ENCODE measurements at regions not wholly inside any gene's neighbourhood (a gene's known extent, or its start where the extent isn't known, plus 50 kb on each side); places are given as distances from the start of the nearest gene placed in this dataset.

DNA sequence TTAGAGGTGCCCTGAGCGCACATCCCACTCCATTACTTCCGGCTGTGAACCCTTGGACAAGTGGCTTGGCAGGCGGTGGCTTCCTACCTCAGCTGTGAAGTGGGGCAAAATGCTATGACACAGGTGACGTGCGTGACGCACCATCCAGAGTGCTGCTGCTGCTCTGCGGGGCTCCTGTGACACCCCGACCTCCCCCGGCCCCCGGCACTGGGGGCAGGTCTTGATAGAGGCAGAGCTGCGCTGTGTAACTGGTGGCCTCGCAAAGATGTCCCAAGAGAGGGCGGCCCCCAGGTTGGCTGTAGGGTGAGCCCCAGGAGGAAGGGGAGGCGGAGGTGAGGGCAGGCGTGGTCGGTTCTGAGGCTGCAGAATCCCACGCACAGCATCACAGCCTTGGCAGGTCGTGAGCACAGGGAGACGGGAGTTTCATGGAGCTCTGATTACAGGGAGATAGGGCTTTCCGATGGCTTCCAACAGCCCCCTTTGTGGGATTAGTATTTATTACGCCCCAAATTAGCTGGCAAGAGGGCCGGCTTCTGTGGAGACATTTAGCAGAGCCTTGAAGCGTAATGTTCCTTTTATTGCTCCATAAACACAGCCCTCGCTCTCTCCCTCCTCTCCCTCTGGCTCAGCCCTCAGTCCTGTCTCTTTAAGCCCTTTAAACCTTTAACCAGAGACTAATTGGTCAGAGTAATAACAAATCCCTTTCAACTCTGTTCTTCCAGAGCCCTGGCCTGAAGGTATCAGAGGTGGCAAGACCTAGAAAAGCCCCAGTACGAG is 328.1 kb downstream of the C16orf95 start:
- no peak for DNase-seq (ENCODE audit: low read depth in 2 of 2, low spot score in 1 of 2)

DNA sequence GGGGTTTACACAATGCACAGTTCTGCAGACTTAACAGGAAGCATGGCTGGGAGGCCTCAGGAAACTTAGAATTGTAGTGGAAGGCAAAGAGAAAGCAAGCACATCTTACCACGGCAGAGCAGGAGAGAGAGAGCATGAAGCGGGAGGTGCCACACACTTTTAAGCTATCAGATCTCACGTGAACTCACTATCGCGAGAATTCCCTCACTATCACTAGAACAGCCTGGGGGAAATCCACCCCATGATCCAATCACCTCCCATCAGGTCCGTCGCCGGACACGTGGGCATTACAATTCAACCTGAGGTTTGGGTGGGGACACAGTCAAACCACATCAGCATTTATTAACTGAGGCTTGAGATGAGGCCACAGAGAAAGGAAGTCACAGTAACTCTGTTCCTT is 326.7 kb downstream of the C16orf95 start:
- no peak for DNase-seq (ENCODE audit: low read depth in 2 of 2, low spot score in 1 of 2)

DNA sequence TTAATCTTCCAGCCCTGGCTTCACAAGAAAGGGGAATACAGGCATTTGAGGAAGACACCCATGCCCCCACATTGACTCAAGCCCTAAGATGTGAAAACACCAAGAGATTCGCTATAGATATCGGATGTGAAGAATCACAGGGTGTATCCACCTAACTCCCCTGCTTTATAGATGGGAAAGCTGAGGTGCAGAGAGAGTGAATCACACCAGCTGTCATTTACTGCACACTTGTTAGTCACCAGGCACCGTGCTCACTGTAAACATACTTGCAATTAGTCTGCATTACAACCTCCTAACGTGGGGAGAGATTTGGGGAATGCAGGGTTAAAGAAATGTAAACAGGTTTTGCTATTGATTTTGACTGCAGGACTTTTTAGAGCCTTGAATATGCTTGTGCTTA is 325.5 kb downstream of the C16orf95 start:
- no peak for DNase-seq (ENCODE audit: low read depth in 2 of 2, low spot score in 1 of 2)

DNA sequence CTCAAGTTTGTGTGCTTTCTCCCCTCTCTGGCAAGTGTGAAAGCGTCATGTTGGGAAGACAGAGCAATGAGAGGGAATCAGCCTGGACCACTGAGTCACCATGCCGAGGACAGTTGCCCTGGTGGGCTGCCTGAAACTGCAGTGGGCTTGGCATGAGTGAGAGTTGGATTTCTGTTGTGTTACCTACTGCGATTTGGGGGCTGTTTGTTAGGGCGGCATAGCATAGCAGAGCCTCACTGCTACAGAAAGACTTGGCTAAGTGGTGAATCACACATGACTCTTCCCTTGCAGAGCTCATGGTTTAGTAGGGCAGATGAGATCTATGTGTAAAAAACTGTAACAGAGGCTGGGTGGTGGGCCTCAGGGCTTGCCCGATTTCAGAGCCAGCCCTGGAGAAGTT is 324.6 kb downstream of the C16orf95 start:
- no peak for DNase-seq (ENCODE audit: low read depth in 2 of 2, low spot score in 1 of 2)

DNA sequence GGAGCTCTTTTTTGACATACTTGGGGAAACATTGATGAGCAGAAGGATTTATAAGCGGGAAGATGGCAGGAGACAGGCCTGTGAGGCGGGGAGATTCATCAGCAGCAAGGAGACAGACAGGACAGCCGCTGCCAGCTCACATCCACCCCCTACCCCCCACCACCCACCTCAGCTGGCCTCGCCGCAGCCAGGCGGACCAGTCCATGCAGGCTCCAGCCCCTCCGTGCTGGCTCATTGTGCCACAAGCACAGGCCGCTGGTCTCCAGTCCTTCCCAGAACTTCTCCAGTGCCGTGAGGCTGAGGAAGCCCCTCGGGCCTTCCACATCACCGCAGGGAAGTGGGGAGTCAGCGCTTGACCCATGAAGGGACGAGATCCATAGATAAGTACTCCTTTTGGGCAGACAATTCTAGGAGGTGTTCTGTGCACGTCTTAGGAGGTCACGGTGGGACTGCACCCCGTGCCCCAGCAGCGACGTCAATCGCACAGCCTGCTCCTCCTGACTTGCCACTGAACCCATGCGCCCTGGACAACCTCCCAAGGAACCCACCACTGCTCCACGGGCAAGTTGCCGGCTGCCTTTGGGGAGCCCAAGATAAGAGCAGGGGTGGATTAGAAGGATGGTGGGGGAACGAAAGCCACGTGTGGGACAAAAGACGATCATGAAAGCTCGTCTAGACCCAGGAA is 323.6 kb downstream of the C16orf95 start:
- no peak for DNase-seq (ENCODE audit: low read depth in 2 of 2, low spot score in 1 of 2)

DNA sequence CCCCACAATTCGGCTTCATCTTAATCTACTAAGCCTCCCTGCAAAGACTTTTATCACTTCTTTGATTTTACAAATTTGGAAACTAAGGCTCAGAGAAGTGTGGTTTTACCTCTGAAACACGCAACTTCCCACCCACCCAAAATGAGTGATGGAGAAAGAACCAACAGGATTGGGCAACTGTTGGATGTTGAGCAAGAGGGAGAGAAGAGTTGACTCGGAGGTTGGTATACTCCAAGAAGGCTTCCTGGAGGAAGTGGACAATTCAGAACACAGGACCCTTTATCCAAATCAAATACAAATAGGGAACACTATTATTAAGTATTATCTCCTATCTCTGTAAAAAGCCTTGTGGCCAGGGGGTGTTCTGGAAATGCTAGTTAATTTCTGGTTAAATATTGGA is 323.0 kb downstream of the C16orf95 start:
- DNase-seq (ENCODE audit: low read depth in 2 of 2, low spot score in 1 of 2) = no peak

DNA sequence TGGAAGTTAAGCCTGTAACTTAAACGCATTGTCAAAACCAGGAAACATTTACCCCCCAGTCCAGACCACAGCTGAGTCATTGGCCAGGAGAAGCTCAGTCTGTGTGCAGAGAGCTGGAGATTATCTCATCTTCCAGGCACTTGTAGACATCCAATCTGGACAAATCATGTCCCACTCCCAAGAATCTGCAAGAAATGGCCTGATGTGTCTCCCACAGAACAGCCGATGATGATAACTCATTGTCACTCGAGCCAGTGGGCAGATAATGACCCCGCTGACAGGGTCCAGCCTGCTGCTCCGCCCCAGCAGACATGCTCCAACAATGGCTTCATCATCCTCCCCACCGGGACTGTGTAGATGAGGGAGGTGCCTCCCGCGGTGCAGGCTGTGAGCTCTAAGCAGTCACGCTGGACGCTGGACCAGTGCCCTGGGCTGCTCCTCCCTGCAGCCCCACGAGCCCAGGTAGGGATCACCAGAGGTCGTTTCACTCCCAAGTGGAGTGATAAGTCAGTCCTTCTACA is 322.5 kb downstream of the C16orf95 start:
- no peak for DNase-seq (ENCODE audit: low read depth in 2 of 2, low spot score in 1 of 2)

DNA sequence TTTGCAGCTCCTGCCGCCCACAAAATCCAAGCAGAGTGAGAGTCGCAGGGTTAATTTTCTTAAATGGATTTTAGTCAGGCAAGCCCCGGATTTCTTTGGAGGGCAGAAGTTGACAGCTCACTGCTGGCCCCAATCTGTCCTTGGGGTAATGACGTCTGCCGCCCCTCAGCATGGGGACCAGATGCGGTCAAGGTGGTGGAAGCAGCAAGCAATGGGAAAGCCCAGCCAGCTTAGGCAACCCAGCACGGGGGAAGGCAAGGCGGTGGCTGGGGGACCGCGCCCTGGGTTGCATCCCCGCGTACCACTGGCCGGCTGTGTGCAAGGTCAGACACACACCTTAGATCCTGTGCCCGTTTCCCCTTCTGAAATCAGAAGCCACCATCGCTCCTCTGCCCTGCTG is 321.7 kb downstream of the C16orf95 start:
- DNase-seq (ENCODE audit: low read depth in 2 of 2, low spot score in 1 of 2) = no peak

DNA sequence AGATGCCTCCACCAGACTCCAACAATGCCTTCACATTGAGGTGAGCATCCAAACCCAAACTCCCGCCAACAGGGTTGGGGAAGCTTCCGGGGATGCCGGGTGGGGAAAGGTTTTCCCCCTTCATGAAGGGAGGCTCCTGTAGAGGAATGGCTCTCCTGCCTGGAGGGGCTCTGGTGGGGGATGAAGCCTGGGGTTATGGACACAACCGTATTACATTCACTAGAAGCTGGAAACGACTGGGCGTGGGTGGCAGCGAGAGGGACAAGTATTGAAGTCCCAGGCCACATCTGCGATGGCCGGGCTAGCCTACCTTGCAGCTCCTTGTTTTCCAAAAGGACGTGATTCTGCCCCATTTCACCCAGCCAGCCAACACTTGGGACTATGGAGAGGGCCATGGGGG is 321.1 kb downstream of the C16orf95 start:
- no peak for DNase-seq (ENCODE audit: low read depth in 2 of 2, low spot score in 1 of 2)

DNA sequence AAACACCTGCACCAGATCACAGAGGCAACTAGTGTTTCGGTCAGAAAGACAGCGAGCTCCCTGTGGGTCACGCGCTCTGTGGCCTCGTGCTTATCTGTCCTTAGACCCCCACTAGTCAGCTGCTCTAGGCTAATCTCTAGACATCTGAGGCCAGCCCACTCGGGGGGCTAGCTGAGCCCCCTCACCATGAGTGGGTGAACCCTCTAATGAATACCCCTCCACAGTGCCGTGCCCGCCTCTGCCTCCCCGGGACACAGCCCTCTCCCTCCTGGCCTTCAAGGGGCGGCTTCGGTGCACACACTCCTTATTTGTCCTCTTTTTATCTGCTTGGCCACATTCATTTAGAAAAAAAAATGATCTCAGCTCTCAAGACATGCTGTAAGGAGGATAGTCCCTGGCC is 320.1 kb downstream of the C16orf95 start:
- no peak for DNase-seq (ENCODE audit: low read depth in 2 of 2, low spot score in 1 of 2)

DNA sequence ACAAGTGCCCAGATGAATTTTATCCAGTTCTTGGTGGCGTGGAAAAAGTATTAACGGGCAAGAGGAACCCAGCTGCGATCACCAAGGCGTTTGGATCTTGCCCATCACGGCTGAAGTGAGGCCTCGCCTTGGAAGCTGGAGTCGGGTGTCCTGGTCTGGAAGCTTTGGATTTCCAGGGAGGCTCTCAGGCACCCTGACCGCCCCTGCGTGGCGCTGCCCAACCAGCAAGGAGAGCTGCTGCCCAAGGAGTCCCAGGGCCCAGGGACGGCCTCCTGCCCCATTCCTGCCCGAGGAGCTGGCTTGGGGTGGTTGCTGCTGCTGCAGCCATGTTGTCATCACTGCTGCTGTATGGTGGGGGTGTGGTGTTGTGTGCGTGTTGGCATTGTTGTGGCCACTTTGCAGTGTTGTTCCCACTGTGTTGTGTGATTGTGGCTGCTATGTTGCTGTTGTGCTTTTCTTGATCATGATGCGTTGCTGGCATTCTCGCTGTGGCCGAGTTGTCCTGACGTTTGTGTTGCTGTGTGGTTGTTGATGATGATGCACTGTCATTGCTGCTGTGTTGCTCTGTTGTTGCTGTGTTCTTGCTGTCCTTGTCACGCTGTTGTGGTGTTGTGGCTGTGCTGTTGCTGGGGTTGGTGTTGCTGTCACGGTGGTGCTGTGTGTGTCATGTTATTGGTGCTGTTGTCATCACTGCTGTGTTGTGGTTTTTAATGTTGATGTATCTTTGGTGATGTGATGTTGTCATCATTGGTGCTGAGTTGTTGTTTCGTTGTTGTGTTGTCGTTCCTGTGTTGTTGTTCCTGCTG is 318.8 kb downstream of the C16orf95 start:
- DNase-seq (ENCODE audit: low read depth in 2 of 2, low spot score in 1 of 2) = no peak

DNA sequence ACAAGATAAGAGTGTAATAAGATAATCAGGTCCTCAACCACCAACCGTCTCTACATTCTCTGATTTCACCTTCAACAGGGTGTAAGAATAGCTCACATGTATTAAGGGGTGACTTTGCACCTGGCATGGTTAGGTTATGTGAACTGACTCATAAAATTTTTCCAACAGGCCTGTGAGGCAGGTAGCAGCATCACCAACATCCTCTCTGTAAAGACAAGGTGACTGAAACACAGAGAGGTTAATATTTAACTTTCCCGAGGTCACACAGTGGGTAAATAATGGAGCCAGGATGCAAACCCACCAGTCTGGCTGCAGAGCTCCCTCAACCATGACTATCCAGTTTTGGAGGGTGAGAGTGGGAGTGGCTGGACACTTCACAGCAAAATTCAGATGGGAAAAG is 317.2 kb downstream of the C16orf95 start:
- DNase-seq (ENCODE audit: low read depth in 2 of 2, low spot score in 1 of 2) = no peak

DNA sequence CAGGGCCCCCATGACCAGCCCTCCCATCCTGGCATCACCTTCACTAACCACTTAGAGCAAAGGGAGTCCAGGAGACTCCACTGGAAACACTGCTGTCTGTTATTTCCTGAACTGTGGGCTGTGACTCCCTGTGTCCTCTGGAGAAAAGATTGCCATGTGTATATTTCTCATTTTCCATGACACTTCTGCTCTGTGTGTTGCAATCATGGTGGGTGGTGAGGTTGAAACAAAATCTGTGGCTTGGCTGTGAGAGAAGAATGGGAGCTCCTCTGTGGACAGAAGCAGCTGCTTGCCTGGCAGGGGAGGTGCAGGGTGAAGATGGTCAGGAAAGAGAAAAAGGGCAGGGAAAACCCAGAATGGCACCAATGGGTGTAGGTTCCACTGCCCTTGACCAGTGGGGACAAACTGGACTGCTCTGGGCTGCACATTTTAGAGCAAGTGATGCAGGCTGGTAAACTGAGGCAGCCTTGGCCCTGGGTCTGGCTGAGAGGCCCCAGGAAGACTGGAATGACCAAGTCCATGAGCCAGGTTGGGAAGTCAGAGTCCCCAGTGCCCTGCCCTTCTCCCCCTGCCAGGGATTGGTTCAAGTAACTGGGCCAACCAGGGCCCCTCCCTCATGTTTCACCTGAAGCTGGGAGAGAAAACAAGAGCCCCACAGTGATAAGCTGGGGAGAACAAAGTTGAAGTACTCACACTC is 314.3 kb downstream of the C16orf95 start:
- DNase-seq (ENCODE audit: low read depth in 2 of 2, low spot score in 1 of 2) = no peak

DNA sequence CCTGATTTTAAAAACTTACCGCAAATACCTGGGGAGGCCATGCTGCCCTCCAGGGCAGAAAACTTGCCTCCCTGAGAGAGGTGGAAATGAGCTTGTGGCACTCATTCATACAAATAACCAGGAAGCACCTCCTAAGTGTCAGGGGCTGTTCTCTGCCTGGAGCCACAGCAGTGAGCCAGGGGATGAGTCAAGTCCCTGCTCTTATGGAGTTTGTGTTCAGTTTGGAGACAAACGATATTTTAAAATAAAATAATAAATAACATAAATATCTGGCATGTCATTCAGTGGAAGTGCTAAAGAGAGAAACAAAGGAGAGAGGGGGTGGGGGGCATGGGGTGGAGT is 313.8 kb downstream of the C16orf95 start:
- no peak for DNase-seq (ENCODE audit: low read depth in 2 of 2, low spot score in 1 of 2)

DNA sequence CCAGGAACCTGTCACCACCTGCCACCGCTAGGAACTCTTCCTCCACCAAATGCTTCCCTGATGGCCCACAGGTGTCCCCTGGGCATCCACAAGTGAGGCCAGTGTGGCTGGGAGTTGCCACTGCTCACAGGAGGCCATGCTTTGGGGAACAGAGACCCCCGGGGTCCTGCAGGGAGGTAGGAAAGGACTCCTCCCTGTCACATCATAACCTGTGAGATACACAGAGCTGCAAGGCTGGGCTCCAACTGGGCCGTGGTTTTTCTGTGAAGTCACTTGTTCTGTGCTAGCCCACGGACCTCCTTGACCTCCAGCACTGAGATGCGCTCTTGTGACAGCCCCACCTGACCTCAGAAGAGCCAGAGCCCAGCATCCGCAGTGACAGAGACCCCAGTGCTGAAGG is 311.2 kb downstream of the C16orf95 start:
- no peak for DNase-seq (ENCODE audit: low read depth in 2 of 2, low spot score in 1 of 2)

DNA sequence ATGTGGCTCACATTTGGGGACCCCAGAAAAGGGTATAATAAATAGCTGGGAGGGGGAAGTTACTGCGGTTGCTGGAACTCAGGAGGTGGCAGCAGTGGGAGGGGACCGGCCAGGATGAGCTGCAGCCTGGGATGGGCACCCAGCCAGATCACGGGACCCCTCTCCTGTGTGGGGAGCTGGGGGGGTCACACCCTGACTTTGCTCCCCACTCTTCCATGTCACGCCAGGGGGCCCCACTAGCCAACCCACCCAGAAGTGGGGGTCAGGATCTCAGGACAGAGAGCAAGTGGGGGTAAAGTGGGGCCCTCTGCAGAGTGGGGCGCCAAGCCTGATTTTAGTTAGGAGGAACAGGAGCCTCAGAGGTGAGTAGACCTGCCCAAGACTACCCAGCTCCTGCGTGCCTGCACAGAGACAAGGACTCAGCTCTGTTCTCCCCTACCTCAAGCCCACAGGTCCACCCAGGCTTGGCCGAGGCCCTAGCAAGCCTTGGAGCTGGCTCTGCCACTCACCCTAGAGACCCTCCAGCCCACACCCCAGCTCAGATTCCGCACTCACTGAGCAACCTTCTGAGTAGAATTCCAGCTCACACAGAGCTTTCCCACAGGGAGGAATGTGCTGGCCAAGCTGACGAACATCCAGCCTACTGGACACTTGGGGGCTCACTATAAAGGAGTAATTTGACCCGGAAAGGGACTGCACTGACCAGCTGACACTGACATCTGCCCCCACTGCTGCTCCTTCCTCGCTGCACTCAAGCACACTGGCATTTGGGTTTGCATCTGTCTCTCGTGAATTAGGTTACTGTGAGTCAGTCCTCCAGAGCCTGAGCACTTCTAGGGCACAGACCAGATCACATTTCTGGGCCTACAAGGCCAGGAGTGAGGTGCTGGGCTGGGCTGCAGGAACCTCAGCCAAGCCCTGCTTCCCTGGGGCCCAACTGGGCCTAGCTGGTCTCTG is 310.1 kb downstream of the C16orf95 start:
- no peak for DNase-seq (ENCODE audit: low read depth in 2 of 2, low spot score in 1 of 2)

DNA sequence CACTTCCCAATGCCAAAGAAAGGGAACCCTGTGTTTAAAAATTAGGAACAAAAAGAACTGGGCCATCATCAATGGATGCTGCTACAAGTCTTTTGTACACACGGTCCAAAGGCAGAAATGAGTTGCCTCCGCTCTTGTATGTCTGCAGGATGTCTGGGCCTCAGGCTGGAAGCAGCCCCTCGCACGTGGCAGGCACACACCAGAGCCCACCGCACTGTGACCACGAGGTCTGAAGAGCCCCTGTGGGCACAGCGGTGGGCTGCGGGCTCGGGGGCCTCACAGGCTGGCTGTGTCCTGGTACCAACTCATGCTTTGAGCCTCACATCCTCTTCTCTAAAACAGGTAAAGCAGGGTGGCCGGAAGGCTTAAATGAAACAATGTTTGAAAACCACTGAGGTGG is 309.3 kb downstream of the C16orf95 start:
- no peak for DNase-seq (ENCODE audit: low read depth in 2 of 2, low spot score in 1 of 2)

DNA sequence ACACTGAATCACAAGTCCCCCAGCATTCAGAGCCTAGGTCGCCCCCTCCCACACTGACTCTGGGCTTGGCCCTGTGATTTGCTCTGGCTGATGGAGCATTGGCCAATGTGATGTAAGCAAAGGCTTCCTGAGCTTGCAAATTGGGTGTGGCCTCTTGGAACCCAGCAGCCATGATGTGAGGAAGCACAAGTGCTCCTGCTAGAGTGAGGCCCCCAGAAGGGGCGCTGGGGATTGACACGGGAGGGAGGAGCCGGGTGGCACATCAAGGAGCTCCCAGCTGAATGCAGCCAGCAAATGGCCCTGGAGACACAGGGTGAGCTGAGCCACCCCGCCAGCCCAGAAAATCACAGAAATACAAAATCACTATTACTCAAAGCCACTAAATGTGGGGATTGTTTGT is 308.5 kb downstream of the C16orf95 start:
- DNase-seq (ENCODE audit: low read depth in 2 of 2, low spot score in 1 of 2) = no peak

DNA sequence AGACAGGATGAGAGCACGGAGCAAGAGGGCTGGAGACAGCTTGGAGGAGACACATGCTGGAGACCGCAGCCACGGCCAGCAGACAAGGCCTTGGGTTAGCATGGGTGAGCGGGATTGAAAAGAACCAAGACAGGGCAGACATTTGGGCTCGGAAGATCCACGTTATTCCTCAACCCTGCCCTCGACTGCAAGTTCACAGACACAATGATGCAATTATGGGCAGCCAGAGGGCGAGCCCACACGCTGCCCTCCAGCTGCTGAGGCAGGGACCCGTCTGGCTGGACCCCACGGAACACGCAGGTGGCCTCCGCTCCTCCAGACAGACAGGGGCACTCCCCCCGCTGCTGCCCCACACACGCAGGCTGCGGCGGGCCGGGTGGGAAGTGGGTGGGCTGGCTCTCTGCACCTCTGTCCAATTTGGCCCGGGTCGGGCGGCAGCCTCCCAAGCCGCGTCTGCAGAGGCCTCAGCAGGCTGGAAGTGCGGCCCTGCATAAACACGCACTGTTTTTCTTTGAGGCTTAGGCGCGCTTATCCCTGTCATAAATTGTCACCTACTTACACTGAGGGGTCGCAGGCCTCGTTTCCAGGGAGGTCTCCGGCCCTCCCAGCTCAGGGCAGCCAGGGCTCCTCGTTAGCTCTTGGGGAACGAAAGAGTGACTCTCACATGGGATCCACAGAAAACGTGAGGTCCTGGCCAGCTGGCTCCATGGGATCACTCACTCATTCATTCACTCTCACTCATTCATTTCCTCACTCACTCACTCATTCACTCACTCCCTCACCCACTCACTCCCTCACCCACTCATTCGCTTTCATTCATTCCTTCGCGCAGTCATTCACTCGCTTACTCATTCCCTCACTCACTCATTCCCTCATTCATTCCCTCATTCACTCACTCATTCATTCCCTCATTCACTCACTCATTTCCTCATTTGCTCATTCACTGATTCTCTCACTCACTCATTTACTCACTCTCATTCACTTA is 303.9 kb downstream of the C16orf95 start:
- DNase-seq (ENCODE audit: low read depth in 2 of 2, low spot score in 1 of 2) = no peak

All from stimulated activated CD8-positive, alpha-beta memory T cell treated with anti-CD3 and anti-CD28 coated beads, Interleukin-4, amount 100 ng/mL, for 4 hours (primary cell).